ENCODE measurements at regions not wholly inside any gene's neighbourhood (a gene's known extent, or its start where the extent isn't known, plus 50 kb on each side); places are given as distances from the start of the nearest gene placed in this dataset.

DNA sequence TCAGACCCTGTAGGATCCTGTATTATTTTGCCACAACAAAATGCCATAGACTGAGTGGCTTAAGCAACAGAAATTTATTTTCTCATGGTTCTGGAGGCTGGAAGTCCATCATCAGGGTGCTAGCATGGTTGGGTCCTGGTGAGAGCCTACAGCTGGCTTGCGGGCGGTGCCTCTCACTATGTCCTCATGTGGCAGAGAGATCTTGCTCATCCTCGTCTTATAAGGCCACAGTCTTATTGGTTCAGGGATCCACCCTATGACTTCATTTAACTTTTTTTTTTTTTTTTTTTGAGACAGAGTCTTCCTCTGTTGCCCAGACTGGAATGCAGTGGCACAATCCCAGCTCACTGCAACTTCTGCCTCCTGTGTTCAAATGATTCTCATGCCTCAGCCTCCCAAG, 90.9 kb downstream of the LSM5 start:
- POLR2A ChIA-PET = no interaction called here
- no peak for TF ChIP-seq CTCF (IDR thresholded peaks at IDR 0.05; ENCODE audit: low read depth, low read length)
- Histone ChIP-seq H3K27ac (ENCODE audit: low read depth, low read length) (no peak overlapping the region), H3K27me3 (ENCODE audit: control insufficient read depth, insufficient read depth, low read length) (no peaks in the 10 kb centered on the region), H3K9me3 (ENCODE audit: control insufficient read depth, insufficient read depth, low read length) (no peaks in the 10 kb centered on the region), H3K4me3 (ENCODE audit: low read depth, low read length) (no peak overlapping the region)
- DNase-seq (ENCODE audit: low read depth, low spot score) = no peak
- CTCF ChIA-PET = no interaction called here

GRCh38 chr7:32395168-32395567, 95.0 kb downstream of the LSM5 start:
- no peak for DNase-seq (ENCODE audit: low read depth, low spot score)
- CTCF ChIA-PET = no interaction called here
- H3K27me3 ChIP-seq (ENCODE audit: control insufficient read depth, insufficient read depth, low read length) = no peaks in the 10 kb centered on the region
- TF ChIP-seq CTCF (IDR thresholded peaks at IDR 0.05; ENCODE audit: low read depth, low read length) = no peak
- H3K9me3 ChIP-seq (ENCODE audit: control insufficient read depth, insufficient read depth, low read length) = no peaks in the 10 kb centered on the region
- no peak overlapping the region for H3K4me3 ChIP-seq (ENCODE audit: low read depth, low read length)
- no peak overlapping the region for H3K27ac ChIP-seq (ENCODE audit: low read depth, low read length)
- POLR2A ChIA-PET = no interaction called here

DNA sequence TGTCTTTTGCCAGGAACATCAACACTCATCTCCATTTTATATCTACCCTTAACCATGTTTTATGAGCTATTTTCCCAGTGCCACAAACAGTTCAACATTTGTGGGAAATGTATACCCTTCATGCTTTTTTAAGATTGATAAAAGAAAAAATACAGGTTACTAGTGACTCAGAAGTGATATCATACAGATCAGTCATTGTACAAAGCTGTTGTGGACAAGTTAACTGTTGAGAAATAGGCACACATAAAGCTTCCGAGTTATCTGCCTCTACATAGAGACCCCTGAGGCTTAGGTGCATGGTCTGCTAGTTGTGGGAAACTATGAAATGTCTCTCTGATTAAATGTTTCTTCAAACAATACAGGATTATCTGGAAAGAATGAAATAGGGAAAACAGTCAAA, 96.3 kb downstream of the LSM5 start:
- ChIA-PET POLR2A (no interaction called here), CTCF (no interaction called here)
- no peak for TF ChIP-seq CTCF (IDR thresholded peaks at IDR 0.05; ENCODE audit: low read depth, low read length)
- no peak overlapping the region for H3K4me3 ChIP-seq (ENCODE audit: low read depth, low read length)
- no peaks in the 10 kb centered on the region for H3K9me3 ChIP-seq (ENCODE audit: control insufficient read depth, insufficient read depth, low read length)
- no peak overlapping the region for H3K27ac ChIP-seq (ENCODE audit: low read depth, low read length)
- H3K27me3 ChIP-seq (ENCODE audit: control insufficient read depth, insufficient read depth, low read length) = no peaks in the 10 kb centered on the region
- DNase-seq (ENCODE audit: low read depth, low spot score) = no peak

GRCh38 chr7:32390210-32390609, 100.0 kb downstream of the LSM5 start:
- no peak for DNase-seq (ENCODE audit: low read depth, low spot score)
- no peak for TF ChIP-seq CTCF (IDR thresholded peaks at IDR 0.05; ENCODE audit: low read depth, low read length)
- no peaks in the 10 kb centered on the region for H3K27me3 ChIP-seq (ENCODE audit: control insufficient read depth, insufficient read depth, low read length)
- no peaks in the 10 kb centered on the region; the same call in 1 of the 2 replicates for H3K9me3 ChIP-seq (ENCODE audit: control insufficient read depth, insufficient read depth, low read length)
- ChIA-PET CTCF (no interaction called here), POLR2A (no interaction called here)
- no peak overlapping the region for H3K27ac ChIP-seq (ENCODE audit: low read depth, low read length)
- no peak overlapping the region for H3K4me3 ChIP-seq (ENCODE audit: low read depth, low read length)

DNA sequence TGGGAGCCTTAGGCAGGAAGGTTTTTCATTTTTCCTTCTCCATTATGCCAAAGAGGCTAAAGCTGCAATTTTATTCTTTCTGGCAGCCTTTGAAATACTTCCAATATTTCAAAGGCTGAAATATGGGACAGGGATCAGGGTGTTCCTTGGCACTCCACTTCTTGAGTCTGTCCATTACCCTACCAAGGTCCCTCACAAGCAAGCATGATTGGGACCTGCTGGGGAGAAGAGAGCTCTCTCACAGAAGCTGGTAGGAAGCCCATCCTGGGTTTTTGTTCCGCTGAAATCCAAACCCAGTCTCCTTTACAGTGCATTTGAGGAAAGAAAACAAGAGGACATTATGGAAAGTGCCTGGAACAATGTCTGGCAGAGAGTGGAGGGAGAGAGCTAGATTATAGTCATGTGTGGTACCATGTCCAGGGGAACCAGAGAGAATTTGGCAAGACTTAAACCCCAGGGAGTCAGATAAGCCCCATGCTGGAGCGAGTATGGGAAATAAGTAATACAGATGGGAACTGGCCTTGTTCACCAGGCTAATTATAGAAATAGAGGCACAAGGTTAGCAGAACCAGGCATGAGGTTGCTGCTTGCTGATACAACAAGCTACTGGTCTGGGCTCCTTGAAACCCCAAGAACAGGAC, 104.7 kb downstream of the LSM5 start:
- no peak for DNase-seq (ENCODE audit: low read depth, low spot score)
- Histone ChIP-seq H3K27me3 (ENCODE audit: control insufficient read depth, insufficient read depth, low read length) (no peaks in the 10 kb centered on the region), H3K9me3 (ENCODE audit: control insufficient read depth, insufficient read depth, low read length) (peaks cover 2% of the 10 kb centered on the region), H3K27ac (ENCODE audit: low read depth, low read length) (no peak overlapping the region), H3K4me3 (ENCODE audit: low read depth, low read length) (no peak overlapping the region)
- TF ChIP-seq CTCF (IDR thresholded peaks at IDR 0.05; ENCODE audit: low read depth, low read length) = no peak
- ChIA-PET CTCF (no interaction called here), POLR2A (no interaction called here)
